GM21619 (cell line): ENCODE measurements at regions not wholly inside any gene's neighbourhood (a gene's known extent, or its start where the extent isn't known, plus 50 kb on each side); places are given as distances from the start of the nearest gene placed in this dataset.

Source experiments
- ATAC-seq: cut with Tn5 transposase; IDR thresholded peaks from one replicate; pipeline ENCODE4 v1.9.1; 2021; ENCODE audit not compliant: unreplicated experiment

- no peak for ATAC-seq
These were observed 183.6 kb downstream of the PLPP3 start for GRCh38 chr1:56395776-56396175.

GRCh38 chr1:56394298-56394697 is 185.1 kb downstream of the PLPP3 start:
- no peak for ATAC-seq

GRCh38 chr1:56390934-56391731 is 188.2 kb downstream of the PLPP3 start:
- ATAC-seq, result no peak

GRCh38 chr1:56390232-56390867 is 189.0 kb downstream of the PLPP3 start:
- no peak for ATAC-seq

GRCh38 chr1:56389813-56390212 is 189.6 kb downstream of the PLPP3 start:
- no peak for ATAC-seq

- no peak for ATAC-seq
These were observed 192.2 kb downstream of the PLPP3 start for GRCh38 chr1:56387071-56387740.

GRCh38 chr1:56385314-56385713 is 194.0 kb downstream of the PLPP3 start:
- ATAC-seq, result no peak

- no peak for ATAC-seq
These were observed 196.4 kb downstream of the PLPP3 start for GRCh38 chr1:56382929-56383328.

- no peak for ATAC-seq
These were observed 198.8 kb downstream of the PLPP3 start for GRCh38 chr1:56380531-56380930.

- no peak for ATAC-seq
These were observed 200.9 kb downstream of the PLPP3 start for GRCh38 chr1:56378341-56379070.

- ATAC-seq, result no peak
These were observed 201.9 kb downstream of the PLPP3 start for GRCh38 chr1:56377431-56377830.

- no peak for ATAC-seq
These were observed 203.0 kb downstream of the PLPP3 start for GRCh38 chr1:56376188-56376984.

- no peak for ATAC-seq
These were observed 204.0 kb downstream of the PLPP3 start for GRCh38 chr1:56375326-56375804.

- no peak for ATAC-seq
These were observed 205.1 kb downstream of the PLPP3 start for GRCh38 chr1:56374026-56374974.

- ATAC-seq, result no peak
These were observed 208.8 kb downstream of the PLPP3 start for GRCh38 chr1:56370513-56370912.

GRCh38 chr1:56363007-56363770 is 216.2 kb downstream of the PLPP3 start:
- no peak for ATAC-seq

GRCh38 chr1:56360021-56360420 is 219.3 kb downstream of the PLPP3 start:
- no peak for ATAC-seq

- no peak for ATAC-seq
These were observed 220.3 kb downstream of the PLPP3 start for GRCh38 chr1:56359056-56359455.
